HepG2 (cell line): ENCODE measurements at regions not wholly inside any gene's neighbourhood (a gene's known extent, or its start where the extent isn't known, plus 50 kb on each side); places are given as distances from the start of the nearest gene placed in this dataset.

Experiments used
- CEBPG ChIP-seq: IDR thresholded peaks from 2 replicates; pipeline ENCODE4 v1.6.1; 2016
- EED ChIP-seq: sonication (generic); formaldehyde crosslinking; IDR thresholded peaks from 2 replicates; pipeline ENCODE4 v1.5.0; 2020; ENCODE audit warnings: mild to moderate bottlenecking, missing genetic modification reagents
- HIVEP1 ChIP-seq: sonication (generic); formaldehyde crosslinking; IDR thresholded peaks from 2 replicates; pipeline ENCODE4 v1.4.0; 2020; ENCODE audit warnings: mild to moderate bottlenecking, missing genetic modification reagents
- JUN ChIP-seq: sonication (generic); formaldehyde crosslinking; IDR thresholded peaks from 2 replicates; pipeline ENCODE4 v1.4.0; 2020; ENCODE audit warnings: mild to moderate bottlenecking, missing genetic modification reagents
- KDM5B ChIP-seq: sonication (generic); formaldehyde crosslinking; IDR thresholded peaks from 2 replicates; pipeline ENCODE4 v1.4.0; 2020; ENCODE audit warnings: missing genetic modification reagents, mild to moderate bottlenecking, borderline replicate concordance
- MED8 ChIP-seq: sonication (generic); formaldehyde crosslinking; IDR thresholded peaks from 2 replicates; pipeline ENCODE4 v1.8.1; 2023; ENCODE audit warnings: mild to moderate bottlenecking, missing genetic modification reagents; ENCODE audit not compliant: insufficient replicate concordance
- SOX5 ChIP-seq: IDR thresholded peaks from 2 replicates; pipeline ENCODE4 v1.6.1; 2016; ENCODE audit warnings: borderline replicate concordance
- TRIM24 ChIP-seq: sonication (generic); formaldehyde crosslinking; IDR thresholded peaks from 2 replicates; pipeline ENCODE4 v1.8.0; 2022; ENCODE audit warnings: mild to moderate bottlenecking, missing genetic modification reagents
- XBP1 ChIP-seq: sonication (generic); formaldehyde crosslinking; IDR thresholded peaks from 2 replicates; pipeline ENCODE4 v1.5.0; 2020; ENCODE audit warnings: missing genetic modification reagents
- ZBTB2 ChIP-seq: sonication (generic); formaldehyde crosslinking; IDR thresholded peaks from 2 replicates; pipeline ENCODE4 v1.8.0; 2022; ENCODE audit warnings: low read depth, missing genetic modification reagents
- ZNF33B ChIP-seq: sonication (generic); formaldehyde crosslinking; IDR thresholded peaks from 2 replicates; pipeline ENCODE4 v1.5.1; 2020; ENCODE audit warnings: mild to moderate bottlenecking, missing genetic modification reagents
- ZNF503 ChIP-seq: sonication (generic); formaldehyde crosslinking; IDR thresholded peaks from 2 replicates; pipeline ENCODE4 v1.4.0; 2020; ENCODE audit warnings: missing genetic modification reagents
- ZNF546 ChIP-seq: sonication (generic); formaldehyde crosslinking; conservative IDR thresholded peaks from 2 replicates; pipeline ENCODE4 v1.8.1; 2023; ENCODE audit warnings: mild to moderate bottlenecking, missing genetic modification reagents
- ZNF558 ChIP-seq: sonication (generic); formaldehyde crosslinking; IDR thresholded peaks from 2 replicates; pipeline ENCODE4 v1.9.0; 2022; ENCODE audit warnings: mild to moderate bottlenecking, missing genetic modification reagents, borderline replicate concordance
- ZNF639 ChIP-seq: conservative IDR thresholded peaks from 2 replicates; pipeline ENCODE4 v1.6.1; 2018; ENCODE audit warnings: missing genetic modification reagents
- ZNF775 ChIP-seq: sonication (generic); formaldehyde crosslinking; IDR thresholded peaks from 2 replicates; pipeline ENCODE4 v1.4.0; 2020; ENCODE audit warnings: missing genetic modification reagents, mild to moderate bottlenecking, moderate library complexity, borderline replicate concordance
- TF ChIP-seq, protein P1 (sequence below): fragments of 450-650 bp; IDR thresholded peaks from 2 replicates; pipeline ENCODE4 v1.6.1; 2017
- TF ChIP-seq, protein P2 (sequence below): sonication (generic); formaldehyde crosslinking; IDR thresholded peaks from 2 replicates; pipeline ENCODE4 v1.5.1; 2020; ENCODE audit warnings: mild to moderate bottlenecking, missing genetic modification reagents
- TF ChIP-seq, protein P3 (sequence below): IDR thresholded peaks from 2 replicates; pipeline ENCODE4 v1.6.1; 2016

- TF ChIP-seq, protein P1, sequence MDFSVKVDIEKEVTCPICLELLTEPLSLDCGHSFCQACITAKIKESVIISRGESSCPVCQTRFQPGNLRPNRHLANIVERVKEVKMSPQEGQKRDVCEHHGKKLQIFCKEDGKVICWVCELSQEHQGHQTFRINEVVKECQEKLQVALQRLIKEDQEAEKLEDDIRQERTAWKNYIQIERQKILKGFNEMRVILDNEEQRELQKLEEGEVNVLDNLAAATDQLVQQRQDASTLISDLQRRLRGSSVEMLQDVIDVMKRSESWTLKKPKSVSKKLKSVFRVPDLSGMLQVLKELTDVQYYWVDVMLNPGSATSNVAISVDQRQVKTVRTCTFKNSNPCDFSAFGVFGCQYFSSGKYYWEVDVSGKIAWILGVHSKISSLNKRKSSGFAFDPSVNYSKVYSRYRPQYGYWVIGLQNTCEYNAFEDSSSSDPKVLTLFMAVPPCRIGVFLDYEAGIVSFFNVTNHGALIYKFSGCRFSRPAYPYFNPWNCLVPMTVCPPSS, result no peak
- TF ChIP-seq MED8 (CRISPR knock-in tag), result no peak
- TF ChIP-seq ZNF775, result no peak
- no peak for TF ChIP-seq XBP1 (CRISPR knock-in tag)
- 0 out of 2 replicates have a peak, but pooled peaks have one; percentile 19 for TF ChIP-seq CEBPG
- TF ChIP-seq ZNF558 (CRISPR knock-in tag), result no peak
- no peak for TF ChIP-seq KDM5B (CRISPR knock-in tag)
- no peak for TF ChIP-seq EED
- no peak for TF ChIP-seq ZNF33B (CRISPR knock-in tag)
- TF ChIP-seq, protein P2, sequence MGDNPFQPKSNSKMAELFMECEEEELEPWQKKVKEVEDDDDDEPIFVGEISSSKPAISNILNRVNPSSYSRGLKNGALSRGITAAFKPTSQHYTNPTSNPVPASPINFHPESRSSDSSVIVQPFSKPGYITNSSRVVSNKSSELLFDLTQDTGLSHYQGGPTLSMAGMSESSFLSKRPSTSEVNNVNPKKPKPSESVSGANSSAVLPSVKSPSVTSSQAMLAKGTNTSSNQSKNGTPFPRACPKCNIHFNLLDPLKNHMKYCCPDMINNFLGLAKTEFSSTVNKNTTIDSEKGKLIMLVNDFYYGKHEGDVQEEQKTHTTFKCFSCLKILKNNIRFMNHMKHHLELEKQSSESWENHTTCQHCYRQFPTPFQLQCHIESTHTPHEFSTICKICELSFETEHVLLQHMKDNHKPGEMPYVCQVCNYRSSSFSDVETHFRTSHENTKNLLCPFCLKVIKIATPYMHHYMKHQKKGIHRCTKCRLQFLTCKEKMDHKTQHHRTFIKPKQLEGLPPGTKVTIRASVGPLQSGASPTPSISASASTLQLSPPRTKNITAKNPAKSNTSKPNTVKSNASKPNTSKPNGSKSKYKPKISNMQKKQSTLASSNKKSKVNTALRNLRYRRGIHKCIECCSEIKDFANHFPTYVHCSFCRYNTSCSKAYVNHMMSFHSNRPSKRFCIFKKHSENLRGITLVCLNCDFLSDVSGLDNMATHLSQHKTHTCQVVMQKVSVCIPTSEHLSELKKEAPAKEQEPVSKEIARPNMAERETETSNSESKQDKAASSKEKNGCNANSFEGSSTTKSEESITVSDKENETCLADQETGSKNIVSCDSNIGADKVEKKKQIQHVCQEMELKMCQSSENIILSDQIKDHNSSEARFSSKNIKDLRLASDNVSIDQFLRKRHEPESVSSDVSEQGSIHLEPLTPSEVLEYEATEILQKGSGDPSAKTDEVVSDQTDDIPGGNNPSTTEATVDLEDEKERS (CRISPR knock-in tag), result no peak
- TF ChIP-seq, protein P3, sequence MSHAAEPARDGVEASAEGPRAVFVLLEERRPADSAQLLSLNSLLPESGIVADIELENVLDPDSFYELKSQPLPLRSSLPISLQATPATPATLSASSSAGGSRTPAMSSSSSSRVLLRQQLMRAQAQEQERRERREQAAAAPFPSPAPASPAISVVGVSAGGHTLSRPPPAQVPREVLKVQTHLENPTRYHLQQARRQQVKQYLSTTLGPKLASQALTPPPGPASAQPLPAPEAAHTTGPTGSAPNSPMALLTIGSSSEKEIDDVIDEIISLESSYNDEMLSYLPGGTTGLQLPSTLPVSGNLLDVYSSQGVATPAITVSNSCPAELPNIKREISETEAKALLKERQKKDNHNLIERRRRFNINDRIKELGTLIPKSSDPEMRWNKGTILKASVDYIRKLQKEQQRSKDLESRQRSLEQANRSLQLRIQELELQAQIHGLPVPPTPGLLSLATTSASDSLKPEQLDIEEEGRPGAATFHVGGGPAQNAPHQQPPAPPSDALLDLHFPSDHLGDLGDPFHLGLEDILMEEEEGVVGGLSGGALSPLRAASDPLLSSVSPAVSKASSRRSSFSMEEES (CRISPR knock-in tag), result 0 out of 2 replicates have a peak, but pooled peaks have one; percentile 33
- TF ChIP-seq SOX5 (CRISPR knock-in tag), result peak; percentile 78; the same call in 1 of the 2 replicates
- no peak for TF ChIP-seq HIVEP1
- TF ChIP-seq ZNF503 (CRISPR knock-in tag), result peak; percentile 37; the same call in 1 of the 2 replicates
- TF ChIP-seq ZNF546, result no peak
- no peak for TF ChIP-seq ZBTB2 (CRISPR knock-in tag)
- no peak for TF ChIP-seq TRIM24 (CRISPR knock-in tag)
- no peak for TF ChIP-seq ZNF639 (CRISPR knock-in tag)
- TF ChIP-seq JUN (CRISPR knock-in tag), result no peak
Observed at GRCh38 chr3:110344897-110345767, 726.5 kb upstream of the NECTIN3 start (continued).
